T-cell (primary cell): ENCODE measurements at regions not wholly inside any gene's neighbourhood (a gene's known extent, or its start where the extent isn't known, plus 50 kb on each side); places are given as distances from the start of the nearest gene placed in this dataset.
"Not testable (repeated sequence)": the region's sequence is repeated elsewhere in the genome, so short reads cannot be mapped to it uniquely, and the experiment has no call there.

Experiments
- ATAC-seq, 4 experiments: fragments of 200-7000 bp in 3 of 4; fragments of 150-1000 bp in 1 of 4; cut with Tn5 transposase; replicated peaks in 1 of 4; 1 replicate in 3 of 4; 2 replicates in 1 of 4; pipeline ENCODE4 v1.10.0; 2021; ENCODE audit warnings: moderate library complexity in 3 of 4, mild to moderate bottlenecking in 2 of 4, moderate number of reproducible peaks in 1 of 4
- CTCF ChIA-PET, 2 donors: fragments of 300-600 bp; sonication (Branson Sonifier 250); formaldehyde crosslinking; loops; one replicate each; lab custom pipeline; 2022; ENCODE audit warnings: antibody characterized with exemption in 2 of 2; lab: Charles Lee
- POLR2A ChIA-PET, 2 donors: fragments of 300-600 bp; sonication (Branson Sonifier 250); formaldehyde crosslinking; loops; one replicate each; lab custom pipeline; 2022; ENCODE audit warnings: antibody characterized with exemption in 2 of 2; lab: Charles Lee
- DNase-seq, 35 experiments: peaks; one replicate each; pipeline versions ENCODE4 v3.0.0 to v3.0.0-alpha.2; 2013 to 2023
- H3K27ac ChIP-seq: one replicate; pipeline ENCODE4 v1.5.1; 2013; ENCODE audit warnings: low read length
- H3K27me3 ChIP-seq, 2 experiments: replicated peaks in 1 of 2; 1 replicate in 1 of 2; 2 replicates in 1 of 2; pipeline versions ENCODE4 v1.6.1 to v1.7.0; 2013; ENCODE audit warnings: low read length in 1 of 2, mixed read lengths in 1 of 2; ENCODE audit not compliant: control insufficient read depth in 2 of 2, insufficient read depth in 2 of 2; ENCODE audit errors: extremely low read depth in 1 of 2
- H3K36me3 ChIP-seq, 2 donors: 1 replicate in 1 of 2; 2 replicates in 1 of 2; pipeline versions ENCODE4 v1.6.1 to v1.7.0; 2013; ENCODE audit warnings: low read length in 1 of 2; ENCODE audit not compliant: control insufficient read depth in 2 of 2, insufficient read depth in 1 of 2; ENCODE audit errors: extremely low read depth in 1 of 2
- H3K4me1 ChIP-seq, 2 experiments: 1 replicate in 1 of 2; 2 replicates in 1 of 2; pipeline versions ENCODE4 v1.6.1 to v1.7.0; 2013; ENCODE audit warnings: low read length in 2 of 2, mixed read lengths in 1 of 2; ENCODE audit not compliant: insufficient read depth in 2 of 2, control insufficient read depth in 1 of 2; ENCODE audit errors: extremely low read depth in 1 of 2
- H3K4me3 ChIP-seq, 2 donors: 1 replicate in 1 of 2; 2 replicates in 1 of 2; pipeline versions ENCODE4 v1.5.1 to v1.7.0; 2013; ENCODE audit warnings: mild to moderate bottlenecking in 2 of 2, low read length in 1 of 2, moderate library complexity in 1 of 2; ENCODE audit not compliant: control insufficient read depth in 1 of 2; ENCODE audit errors: extremely low read depth in 1 of 2
- H3K9me3 ChIP-seq: 2 replicates; pipeline ENCODE4 v1.7.0; 2013
- H3K27ac Mint-ChIP-seq, 2 donors: one replicate each; pipeline ENCODE4 v1.8.0; 2020 to 2021; ENCODE audit warnings: mild to moderate bottlenecking in 2 of 2, mixed read lengths in 2 of 2
- H3K27me3 Mint-ChIP-seq, 2 donors: one replicate each; pipeline ENCODE4 v1.8.0; 2021 to 2022; ENCODE audit warnings: mixed read lengths in 2 of 2
- H3K36me3 Mint-ChIP-seq: one replicate; pipeline ENCODE4 v1.8.0; 2021; ENCODE audit warnings: mixed read lengths
- H3K4me1 Mint-ChIP-seq, 3 donors: one replicate each; pipeline ENCODE4 v1.8.0; 2020 to 2022; ENCODE audit warnings: mixed read lengths in 3 of 3, mild to moderate bottlenecking in 1 of 3
- H3K4me3 Mint-ChIP-seq, 3 donors: one replicate each; pipeline ENCODE4 v1.8.0; 2020 to 2022; ENCODE audit warnings: mild to moderate bottlenecking in 3 of 3, mixed read lengths in 3 of 3, moderate library complexity in 3 of 3
- H3K9me3 Mint-ChIP-seq, 3 donors: one replicate each; pipeline ENCODE4 v1.8.0; 2020 to 2022; ENCODE audit warnings: mixed read lengths in 3 of 3
- WGBS: methylation state at CpG from one replicate; pipeline ENCODE4 v1.1.5; 2013; ENCODE audit warnings: missing lambda C conversion rate; ENCODE audit not compliant: insufficient coverage; 5-methylcytosine and 5-hydroxymethylcytosine counted together

GRCh38 chr13:87172166-87172835 is 498.9 kb upstream of the SLITRK5 start:
- no peaks in the 10 kb centered on the region for H3K27me3 Mint-ChIP-seq
- no peaks in the 10 kb centered on the region for H3K36me3 Mint-ChIP-seq
- ChIA-PET POLR2A (no interaction called here), CTCF (no interaction called here)
- H3K27me3 ChIP-seq, result no peaks in the 10 kb centered on the region
- H3K9me3 Mint-ChIP-seq, result peaks cover 0 to 16% (median 6%) of the 10 kb centered on the region in 3 donors
- ATAC-seq, result no peak
- 60% methylated on average over 5 of the region's 7 CpGs for whole genome bisulfite sequencing
- H3K4me1 Mint-ChIP-seq, result no peaks in the 10 kb centered on the region
- no peak overlapping the region for H3K27ac ChIP-seq
- no peaks in the 10 kb centered on the region for H3K4me1 ChIP-seq
- no peaks in the 10 kb centered on the region for H3K9me3 ChIP-seq
- DNase-seq, result no peak
- H3K4me3 ChIP-seq, result no peak overlapping the region
- no peak overlapping the region for H3K27ac Mint-ChIP-seq
- no peak overlapping the region for H3K4me3 Mint-ChIP-seq
- no peaks in the 10 kb centered on the region for H3K36me3 ChIP-seq

- H3K27me3 Mint-ChIP-seq, H3K36me3 ChIP-seq, H3K4me3 Mint-ChIP-seq, H3K4me1 ChIP-seq, H3K27ac ChIP-seq, H3K4me3 ChIP-seq, POLR2A ChIA-PET, H3K36me3 Mint-ChIP-seq, H3K27me3 ChIP-seq, ATAC-seq, H3K4me1 Mint-ChIP-seq, DNase-seq, H3K9me3 Mint-ChIP-seq, CTCF ChIA-PET, H3K9me3 ChIP-seq, H3K27ac Mint-ChIP-seq: not testable (repeated sequence)
- 100% methylated on average over 2 of the region's 6 CpGs for WGBS
Observed at GRCh38 chr13:87185138-87185537, 486.0 kb upstream of the SLITRK5 start.

- POLR2A ChIA-PET, ATAC-seq, H3K4me1 ChIP-seq, CTCF ChIA-PET, H3K27me3 ChIP-seq, H3K4me1 Mint-ChIP-seq, H3K27me3 Mint-ChIP-seq, H3K27ac Mint-ChIP-seq, H3K27ac ChIP-seq, H3K4me3 Mint-ChIP-seq, H3K36me3 Mint-ChIP-seq, H3K9me3 ChIP-seq, H3K4me3 ChIP-seq, H3K36me3 ChIP-seq, DNase-seq: not testable (repeated sequence)
- H3K9me3 Mint-ChIP-seq, result peaks cover 4 to 12% (median 5%) of the 10 kb centered on the region in 3 donors
- 89% methylated on average over 3 of the region's 4 CpGs for WGBS
Observed at GRCh38 chr13:87186647-87187046, 484.5 kb upstream of the SLITRK5 start.

- DNase-seq, H3K9me3 ChIP-seq, H3K27me3 ChIP-seq, H3K4me1 Mint-ChIP-seq, ATAC-seq, H3K27me3 Mint-ChIP-seq, H3K4me1 ChIP-seq, CTCF ChIA-PET, H3K4me3 ChIP-seq, H3K27ac ChIP-seq, H3K4me3 Mint-ChIP-seq, H3K36me3 Mint-ChIP-seq, H3K27ac Mint-ChIP-seq, H3K36me3 ChIP-seq, POLR2A ChIA-PET: not testable (repeated sequence)
- 79% methylated on average over 5 of the region's 8 CpGs for WGBS
- peaks cover 0 to 10% (median 4%) of the 10 kb centered on the region in 3 donors for H3K9me3 Mint-ChIP-seq
Observed at GRCh38 chr13:87191485-87191884, 479.7 kb upstream of the SLITRK5 start.

GRCh38 chr13:87198371-87198770 is 472.8 kb upstream of the SLITRK5 start:
- no CpG with 5 or more reads among the region's 3 CpGs for WGBS
- Mint-ChIP-seq H3K4me1 (no peaks in the 10 kb centered on the region), H3K36me3 (no peaks in the 10 kb centered on the region), H3K27me3 (no peaks in the 10 kb centered on the region), H3K9me3 (peaks cover 0 to 19% (median 0%) of the 10 kb centered on the region in 3 donors), H3K27ac (no peak overlapping the region), H3K4me3 (no peak overlapping the region)
- ChIA-PET POLR2A (no interaction called here), CTCF (no interaction called here)
- ATAC-seq, result no peak
- H3K4me1 ChIP-seq, result no peaks in the 10 kb centered on the region
- H3K9me3 ChIP-seq, result no peaks in the 10 kb centered on the region
- H3K36me3 ChIP-seq, result no peaks in the 10 kb centered on the region
- H3K27ac ChIP-seq, result no peak overlapping the region
- no peak overlapping the region for H3K4me3 ChIP-seq
- H3K27me3 ChIP-seq, result no peaks in the 10 kb centered on the region
- DNase-seq, result no peak

- no peaks in the 10 kb centered on the region for H3K36me3 ChIP-seq
- Mint-ChIP-seq H3K4me1 (no peaks in the 10 kb centered on the region), H3K4me3 (no peak overlapping the region), H3K36me3 (no peaks in the 10 kb centered on the region), H3K27ac (no peak overlapping the region), H3K9me3 (peaks cover 0 to 3% (median 3%) of the 10 kb centered on the region in 3 donors), H3K27me3 (no peaks in the 10 kb centered on the region)
- H3K4me3 ChIP-seq, result no peak overlapping the region
- no peaks in the 10 kb centered on the region for H3K9me3 ChIP-seq
- no CpG with 5 or more reads among the region's 6 CpGs for WGBS
- H3K27me3 ChIP-seq, result no peaks in the 10 kb centered on the region
- DNase-seq, result no peak
- no peaks in the 10 kb centered on the region for H3K4me1 ChIP-seq
- H3K27ac ChIP-seq, result no peak overlapping the region
- ChIA-PET POLR2A (no interaction called here), CTCF (no interaction called here)
- ATAC-seq, result no peak
Observed at GRCh38 chr13:87206708-87207107, 464.5 kb upstream of the SLITRK5 start.
